Endothelial cell of umbilical vein (primary cell): ENCODE measurements at regions not wholly inside any gene's neighbourhood (a gene's known extent, or its start where the extent isn't known, plus 50 kb on each side); places are given as distances from the start of the nearest gene placed in this dataset.

Source experiments
- EZH2 ChIP-seq: IDR thresholded peaks from 2 replicates; pipeline ENCODE4 v1.6.1; 2012; ENCODE audit warnings: borderline replicate concordance, low read depth, mild to moderate bottlenecking, moderate library complexity, low read length, inconsistent platforms; ENCODE audit not compliant: severe bottlenecking
- FOS ChIP-seq: IDR thresholded peaks from 2 replicates; pipeline ENCODE4 v1.6.1; 2011; ENCODE audit warnings: mild to moderate bottlenecking, low read length, moderate library complexity, borderline replicate concordance; ENCODE audit not compliant: insufficient read depth
- MYC ChIP-seq: IDR thresholded peaks from one replicate; pipeline ENCODE4 v1.6.1; 2011; ENCODE audit warnings: mild to moderate bottlenecking, low read depth, low read length
- POLR2A ChIP-seq: IDR thresholded peaks from 2 replicates; pipeline ENCODE4 v1.6.1; 2012; ENCODE audit warnings: low read depth, mild to moderate bottlenecking, control low read depth, low read length
- POLR2AphosphoS5 ChIP-seq: IDR thresholded peaks from 2 replicates; pipeline ENCODE4 v1.6.1; 2012; ENCODE audit warnings: low read depth, mild to moderate bottlenecking, control low read depth, low read length, moderate library complexity; ENCODE audit not compliant: insufficient read depth
- TF ChIP-seq, protein P1 (sequence below): IDR thresholded peaks from 2 replicates; pipeline ENCODE4 v1.6.1; 2011; ENCODE audit not compliant: insufficient read depth, insufficient read length
- TF ChIP-seq, protein P2 (sequence below), 2 donors: IDR thresholded peaks; 1 replicate in 1 of 2; 2 replicates in 1 of 2; pipeline ENCODE4 v1.5.1; 2011; ENCODE audit warnings: low read length in 2 of 2, mild to moderate bottlenecking in 2 of 2, moderate library complexity in 2 of 2, control low read depth in 1 of 2, inconsistent platforms in 1 of 2, low read depth in 1 of 2; ENCODE audit not compliant: insufficient read depth in 1 of 2; ENCODE audit errors: extremely low read depth in 1 of 2

DNA sequence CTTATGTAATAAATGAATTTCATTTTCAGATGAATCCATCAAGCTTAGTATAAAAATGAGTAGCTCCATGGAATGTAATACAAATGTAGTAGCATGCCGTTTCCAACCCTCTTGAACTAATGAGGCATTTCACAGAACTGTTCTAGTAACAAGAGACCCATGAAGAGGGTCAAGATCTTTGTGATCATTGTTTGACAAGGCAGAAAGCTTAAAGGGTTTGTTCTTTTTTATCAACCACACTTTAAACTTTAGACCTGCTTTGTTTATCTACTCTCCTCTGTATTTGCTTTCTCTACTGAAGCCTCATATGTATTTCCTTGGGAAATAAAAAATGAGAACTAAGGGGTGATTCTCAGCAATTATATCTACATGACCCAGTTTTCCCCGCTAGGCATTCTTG lies 513.9 kb downstream of the ARAP2 start:
- TF ChIP-seq, protein P1, sequence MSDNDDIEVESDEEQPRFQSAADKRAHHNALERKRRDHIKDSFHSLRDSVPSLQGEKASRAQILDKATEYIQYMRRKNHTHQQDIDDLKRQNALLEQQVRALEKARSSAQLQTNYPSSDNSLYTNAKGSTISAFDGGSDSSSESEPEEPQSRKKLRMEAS: no peak
- no peak for TF ChIP-seq EZH2
- TF ChIP-seq, protein P2, sequence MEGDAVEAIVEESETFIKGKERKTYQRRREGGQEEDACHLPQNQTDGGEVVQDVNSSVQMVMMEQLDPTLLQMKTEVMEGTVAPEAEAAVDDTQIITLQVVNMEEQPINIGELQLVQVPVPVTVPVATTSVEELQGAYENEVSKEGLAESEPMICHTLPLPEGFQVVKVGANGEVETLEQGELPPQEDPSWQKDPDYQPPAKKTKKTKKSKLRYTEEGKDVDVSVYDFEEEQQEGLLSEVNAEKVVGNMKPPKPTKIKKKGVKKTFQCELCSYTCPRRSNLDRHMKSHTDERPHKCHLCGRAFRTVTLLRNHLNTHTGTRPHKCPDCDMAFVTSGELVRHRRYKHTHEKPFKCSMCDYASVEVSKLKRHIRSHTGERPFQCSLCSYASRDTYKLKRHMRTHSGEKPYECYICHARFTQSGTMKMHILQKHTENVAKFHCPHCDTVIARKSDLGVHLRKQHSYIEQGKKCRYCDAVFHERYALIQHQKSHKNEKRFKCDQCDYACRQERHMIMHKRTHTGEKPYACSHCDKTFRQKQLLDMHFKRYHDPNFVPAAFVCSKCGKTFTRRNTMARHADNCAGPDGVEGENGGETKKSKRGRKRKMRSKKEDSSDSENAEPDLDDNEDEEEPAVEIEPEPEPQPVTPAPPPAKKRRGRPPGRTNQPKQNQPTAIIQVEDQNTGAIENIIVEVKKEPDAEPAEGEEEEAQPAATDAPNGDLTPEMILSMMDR (IDR thresholded peaks at IDR 0.05; ENCODE audit: extremely low read depth in 1 of 2, insufficient read depth in 1 of 2, low read depth in 1 of 2, low read length in 2 of 2): no peak
- no peak for TF ChIP-seq POLR2AphosphoS5
- TF ChIP-seq POLR2A: no peak
- no peak for TF ChIP-seq MYC
- TF ChIP-seq FOS: no peak
